HL-60 (cell line): ENCODE measurements at regions not wholly inside any gene's neighbourhood (a gene's known extent, or its start where the extent isn't known, plus 50 kb on each side); places are given as distances from the start of the nearest gene placed in this dataset.
"Not testable (repeated sequence)": the region's sequence is repeated elsewhere in the genome, so short reads cannot be mapped to it uniquely, and the experiment has no call there.

Source experiments
- CTCF ChIP-seq: IDR thresholded peaks from one replicate; pipeline ENCODE4 v1.5.1; 2011; ENCODE audit warnings: low read length, control low read depth, inconsistent platforms; ENCODE audit not compliant: insufficient read depth
- GABPA ChIP-seq: IDR thresholded peaks from 2 replicates; pipeline ENCODE4 v1.6.1; 2012; ENCODE audit warnings: low read depth
- POLR2AphosphoS5 ChIP-seq: IDR thresholded peaks from 2 replicates; pipeline ENCODE4 v1.6.1; 2012; ENCODE audit warnings: low read depth
- SPI1 ChIP-seq: IDR thresholded peaks from 2 replicates; pipeline ENCODE4 v1.6.1; 2012; ENCODE audit warnings: low read depth, mild to moderate bottlenecking, borderline replicate concordance
- TF ChIP-seq, protein P1 (sequence below): IDR thresholded peaks from 2 replicates; pipeline ENCODE4 v1.6.1; 2012; ENCODE audit warnings: low read depth; ENCODE audit not compliant: insufficient replicate concordance

GRCh38 chr15:24107524-24107923, 420.4 kb upstream of the NDN start:
- not testable (repeated sequence) for TF ChIP-seq CTCF, POLR2AphosphoS5, SPI1, GABPA
- TF ChIP-seq, protein P1, sequence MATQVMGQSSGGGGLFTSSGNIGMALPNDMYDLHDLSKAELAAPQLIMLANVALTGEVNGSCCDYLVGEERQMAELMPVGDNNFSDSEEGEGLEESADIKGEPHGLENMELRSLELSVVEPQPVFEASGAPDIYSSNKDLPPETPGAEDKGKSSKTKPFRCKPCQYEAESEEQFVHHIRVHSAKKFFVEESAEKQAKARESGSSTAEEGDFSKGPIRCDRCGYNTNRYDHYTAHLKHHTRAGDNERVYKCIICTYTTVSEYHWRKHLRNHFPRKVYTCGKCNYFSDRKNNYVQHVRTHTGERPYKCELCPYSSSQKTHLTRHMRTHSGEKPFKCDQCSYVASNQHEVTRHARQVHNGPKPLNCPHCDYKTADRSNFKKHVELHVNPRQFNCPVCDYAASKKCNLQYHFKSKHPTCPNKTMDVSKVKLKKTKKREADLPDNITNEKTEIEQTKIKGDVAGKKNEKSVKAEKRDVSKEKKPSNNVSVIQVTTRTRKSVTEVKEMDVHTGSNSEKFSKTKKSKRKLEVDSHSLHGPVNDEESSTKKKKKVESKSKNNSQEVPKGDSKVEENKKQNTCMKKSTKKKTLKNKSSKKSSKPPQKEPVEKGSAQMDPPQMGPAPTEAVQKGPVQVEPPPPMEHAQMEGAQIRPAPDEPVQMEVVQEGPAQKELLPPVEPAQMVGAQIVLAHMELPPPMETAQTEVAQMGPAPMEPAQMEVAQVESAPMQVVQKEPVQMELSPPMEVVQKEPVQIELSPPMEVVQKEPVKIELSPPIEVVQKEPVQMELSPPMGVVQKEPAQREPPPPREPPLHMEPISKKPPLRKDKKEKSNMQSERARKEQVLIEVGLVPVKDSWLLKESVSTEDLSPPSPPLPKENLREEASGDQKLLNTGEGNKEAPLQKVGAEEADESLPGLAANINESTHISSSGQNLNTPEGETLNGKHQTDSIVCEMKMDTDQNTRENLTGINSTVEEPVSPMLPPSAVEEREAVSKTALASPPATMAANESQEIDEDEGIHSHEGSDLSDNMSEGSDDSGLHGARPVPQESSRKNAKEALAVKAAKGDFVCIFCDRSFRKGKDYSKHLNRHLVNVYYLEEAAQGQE = not testable (repeated sequence)
